CD4-positive, alpha-beta T cell treated with Interleukin-15 for 1 hour (primary cell): ENCODE measurements at regions not wholly inside any gene's neighbourhood (a gene's known extent, or its start where the extent isn't known, plus 50 kb on each side); places are given as distances from the start of the nearest gene placed in this dataset.

Experiments used
- DNase-seq: peaks from one replicate; pipeline ENCODE4 v3.0.0-alpha.2; 2020

DNA sequence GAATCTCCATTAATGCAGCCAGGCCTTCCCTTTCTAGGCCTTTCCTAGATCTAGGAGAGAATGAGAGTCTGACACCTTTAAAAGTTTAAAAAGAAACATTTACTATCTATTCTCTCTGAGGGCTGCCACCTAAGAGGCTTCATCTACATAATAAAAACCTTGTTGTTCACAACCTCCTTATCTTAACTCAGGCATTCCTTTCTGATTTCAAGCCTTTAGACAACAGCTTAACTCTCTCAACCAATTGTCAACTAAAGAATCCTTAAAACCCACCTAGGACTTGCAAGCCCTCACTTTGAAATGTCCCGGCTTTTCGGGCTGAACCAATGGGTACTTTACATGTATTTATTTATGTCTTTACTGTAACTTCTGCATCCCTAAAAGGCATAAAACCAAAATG lies 64.3 kb upstream of the RET start:
- DNase-seq: no peak

DNA sequence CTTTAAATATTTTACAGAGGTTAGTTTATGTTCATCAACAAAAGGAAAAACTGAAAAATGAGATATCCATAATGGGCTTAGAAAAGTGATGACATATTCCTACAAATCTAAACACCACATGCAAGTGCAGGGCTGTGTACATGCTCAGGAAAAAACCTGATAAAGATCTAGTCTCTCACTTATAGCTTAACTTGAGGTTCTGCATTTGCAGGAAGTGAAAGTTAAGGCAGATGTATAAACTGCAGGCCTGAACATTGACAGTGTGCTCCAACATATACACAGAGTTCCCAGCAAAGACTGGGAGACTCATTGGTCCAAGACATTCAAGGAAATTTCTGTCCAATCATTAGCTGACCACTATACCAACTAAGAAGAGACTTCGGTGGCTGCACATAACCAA lies 63.8 kb upstream of the RET start:
- DNase-seq: no peak

DNA sequence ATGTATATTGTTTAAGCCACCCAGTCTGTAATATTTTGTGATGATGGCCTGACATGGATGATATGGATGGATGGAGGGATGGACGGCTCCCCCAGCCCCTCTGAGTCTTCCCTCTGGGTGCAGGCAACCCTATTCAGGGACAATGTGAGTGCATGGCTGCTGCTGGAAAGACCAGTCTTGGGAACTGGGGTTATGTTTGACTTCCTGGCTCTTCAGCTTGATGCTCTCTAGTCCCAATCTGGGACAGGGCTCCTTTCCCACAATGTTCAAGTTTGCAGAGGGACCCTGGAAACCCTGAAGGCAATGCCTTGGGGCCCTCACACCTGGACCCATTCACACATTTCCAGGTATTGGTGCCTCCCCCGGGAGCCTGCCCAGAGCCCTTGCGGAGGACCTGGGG lies 52.3 kb upstream of the RET start:
- no peak for DNase-seq

DNA sequence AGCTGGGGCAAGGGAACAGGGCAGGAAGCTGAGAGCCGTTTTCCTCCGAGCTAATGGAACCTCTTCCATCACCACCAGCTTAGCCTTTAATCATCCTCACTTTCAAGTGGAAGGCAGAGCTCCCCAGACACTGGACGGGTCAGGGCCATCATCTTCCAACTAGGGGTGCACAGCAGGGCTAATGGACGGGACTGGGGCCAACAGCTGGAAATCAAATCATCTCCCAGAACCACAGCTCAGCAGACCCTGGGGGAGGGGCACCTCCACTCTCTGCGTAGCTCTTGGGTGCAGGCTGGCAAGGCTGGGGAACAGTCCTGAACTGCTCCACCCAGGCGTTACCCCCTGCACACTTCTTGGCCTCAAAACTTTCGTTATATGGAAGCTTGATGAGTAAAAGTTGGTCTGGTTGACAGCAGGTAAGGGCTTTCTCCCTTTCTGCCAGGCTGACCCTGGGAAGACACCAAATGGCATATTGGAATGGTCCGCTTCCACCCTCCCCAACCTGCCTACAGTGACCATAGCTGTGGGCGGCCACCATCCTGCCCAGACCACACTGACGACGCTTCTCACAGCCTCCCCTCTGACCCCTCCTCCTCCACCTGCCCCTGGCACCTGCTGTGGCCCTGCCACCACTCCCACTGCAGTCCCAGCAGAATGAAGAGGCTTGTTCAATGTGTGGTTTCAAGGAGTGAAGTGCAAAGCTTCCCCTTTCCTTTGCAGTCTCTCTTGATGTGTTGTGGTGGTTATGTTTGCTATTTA lies 51.7 kb upstream of the RET start:
- DNase-seq: no peak

DNA sequence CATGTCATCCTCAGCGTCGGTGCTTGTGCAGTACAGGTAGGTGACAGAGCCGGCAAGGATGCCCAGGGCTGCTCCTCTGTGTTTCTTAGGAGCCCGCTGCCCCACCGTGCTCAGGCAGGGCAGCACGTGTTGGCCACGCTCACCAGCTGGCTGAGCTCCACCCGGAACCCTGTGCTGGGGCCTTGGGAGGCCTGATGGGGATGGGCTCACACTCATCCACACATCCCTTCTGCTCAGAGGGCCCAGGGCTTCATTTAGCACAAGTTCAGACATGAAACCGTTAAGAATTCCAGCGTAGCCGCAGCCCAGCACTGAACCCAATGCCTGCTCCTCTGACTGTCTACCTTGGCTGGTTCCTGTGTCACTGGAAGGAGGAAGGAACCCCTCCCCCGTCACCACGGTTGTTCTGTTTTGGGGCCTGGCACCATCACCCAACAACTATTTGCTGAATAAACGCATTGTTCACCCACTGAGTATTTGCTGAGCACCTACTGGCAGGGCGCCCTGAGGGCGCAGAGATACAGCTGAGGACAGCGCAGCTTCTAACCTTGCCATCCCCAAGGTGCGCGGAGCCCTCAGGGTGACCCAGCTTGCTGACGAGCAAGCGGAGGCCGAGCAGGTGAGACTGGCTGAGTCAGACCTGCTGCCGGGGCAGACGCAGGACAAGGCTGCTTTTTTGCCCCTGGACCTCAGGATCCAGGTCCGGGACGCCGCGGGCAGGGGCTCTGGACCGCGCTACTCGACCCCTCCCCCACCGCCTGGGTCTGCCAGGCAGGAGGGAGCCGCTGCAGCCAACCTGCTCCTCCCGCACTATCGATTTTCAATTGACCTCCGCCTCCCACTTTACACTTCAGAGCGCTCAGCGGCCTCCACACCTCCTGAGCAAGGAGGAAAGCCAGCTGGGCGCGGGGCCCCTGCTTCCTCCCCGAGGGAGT lies 50.6 kb upstream of the RET start:
- DNase-seq: no peak
